ENCODE measurements at regions not wholly inside any gene's neighbourhood (a gene's known extent, or its start where the extent isn't known, plus 50 kb on each side); places are given as distances from the start of the nearest gene placed in this dataset.
"Not testable (repeated sequence)": the region's sequence is repeated elsewhere in the genome, so short reads cannot be mapped to it uniquely, and the experiment has no call there.

GRCh38 chr5:21085791-21086190, 1097.8 kb upstream of the CDH18 start:
- no peak for DNase-seq (ENCODE audit: low read depth in 3 of 3, low spot score in 2 of 3)

- DNase-seq (ENCODE audit: low read depth in 3 of 3, low spot score in 2 of 3): no peak
These were observed 1084.0 kb upstream of the CDH18 start for GRCh38 chr5:21071986-21072385.

GRCh38 chr5:21071421-21071820, 1083.4 kb upstream of the CDH18 start:
- DNase-seq (ENCODE audit: low read depth in 3 of 3, low spot score in 2 of 3): no peak

GRCh38 chr5:21070858-21071257, 1082.9 kb upstream of the CDH18 start:
- no peak for DNase-seq (ENCODE audit: low read depth in 3 of 3, low spot score in 2 of 3)

GRCh38 chr5:21067724-21068123, 1079.7 kb upstream of the CDH18 start:
- DNase-seq (ENCODE audit: low read depth in 3 of 3, low spot score in 2 of 3): no peak

- DNase-seq (ENCODE audit: low read depth in 3 of 3, low spot score in 2 of 3): no peak
These were observed 1075.1 kb upstream of the CDH18 start for GRCh38 chr5:21063146-21063545.

GRCh38 chr5:21058289-21058688, 1070.3 kb upstream of the CDH18 start:
- DNase-seq (ENCODE audit: low read depth in 3 of 3, low spot score in 2 of 3): no peak

- no peak for DNase-seq (ENCODE audit: low read depth in 3 of 3, low spot score in 2 of 3)
These were observed 1063.9 kb upstream of the CDH18 start for GRCh38 chr5:21051945-21052344.

GRCh38 chr5:21049901-21050300, 1061.9 kb upstream of the CDH18 start:
- DNase-seq (ENCODE audit: low read depth in 3 of 3, low spot score in 2 of 3): no peak

GRCh38 chr5:21030981-21031380, 1043.0 kb upstream of the CDH18 start:
- DNase-seq (ENCODE audit: low read depth in 3 of 3, low spot score in 2 of 3): no peak

GRCh38 chr5:21024966-21025365, 1037.0 kb upstream of the CDH18 start:
- DNase-seq (ENCODE audit: low read depth in 3 of 3, low spot score in 2 of 3): no peak

- DNase-seq (ENCODE audit: low read depth in 3 of 3, low spot score in 2 of 3): no peak
These were observed 1025.2 kb upstream of the CDH18 start for GRCh38 chr5:21013237-21013636.

- DNase-seq (ENCODE audit: low read depth in 3 of 3, low spot score in 2 of 3): no peak
These were observed 1019.8 kb upstream of the CDH18 start for GRCh38 chr5:21007781-21008180.

GRCh38 chr5:20988933-20989332, 1000.9 kb upstream of the CDH18 start:
- DNase-seq (ENCODE audit: low read depth in 3 of 3, low spot score in 2 of 3): not testable (repeated sequence)

- DNase-seq (ENCODE audit: low read depth in 3 of 3, low spot score in 2 of 3): no peak
These were observed 997.8 kb upstream of the CDH18 start for GRCh38 chr5:20985754-20986153.

- peak in 2 of 3 donors; percentile 36 to 61 for DNase-seq (ENCODE audit: low read depth in 3 of 3, low spot score in 2 of 3)
These were observed 986.4 kb upstream of the CDH18 start for GRCh38 chr5:20974426-20974825.

GRCh38 chr5:20972419-20972925, 984.5 kb upstream of the CDH18 start:
- DNase-seq (ENCODE audit: low read depth in 3 of 3, low spot score in 2 of 3): no peak

- DNase-seq (ENCODE audit: low read depth in 3 of 3, low spot score in 2 of 3): no peak
These were observed 971.3 kb upstream of the CDH18 start for GRCh38 chr5:20959347-20959746.

GRCh38 chr5:20958641-20959040, 970.6 kb upstream of the CDH18 start:
- no peak for DNase-seq (ENCODE audit: low read depth in 3 of 3, low spot score in 2 of 3)

- DNase-seq (ENCODE audit: low read depth in 3 of 3, low spot score in 2 of 3): no peak
These were observed 968.1 kb upstream of the CDH18 start for GRCh38 chr5:20956134-20956533.

GRCh38 chr5:20949636-20950035, 961.6 kb upstream of the CDH18 start:
- DNase-seq (ENCODE audit: low read depth in 3 of 3, low spot score in 2 of 3): no peak

- DNase-seq (ENCODE audit: low read depth in 3 of 3, low spot score in 2 of 3): not testable (repeated sequence)
These were observed 955.4 kb upstream of the CDH18 start for GRCh38 chr5:20943183-20943971.

GRCh38 chr5:20942603-20943002, 954.6 kb upstream of the CDH18 start:
- DNase-seq (ENCODE audit: low read depth in 3 of 3, low spot score in 2 of 3): not testable (repeated sequence)

Measured in right renal cortex interstitium (tissue), 3 donors.